ENCODE measurements at regions not wholly inside any gene's neighbourhood (a gene's known extent, or its start where the extent isn't known, plus 50 kb on each side); places are given as distances from the start of the nearest gene placed in this dataset.

- TF ChIP-seq ZSCAN18 (tag by site-specific recombination; IDR thresholded peaks at IDR 0.05): no peak
- no peak for TF ChIP-seq ZNF701 (tag by site-specific recombination; IDR thresholded peaks at IDR 0.05)
- TF ChIP-seq ZNF433 (tag by site-specific recombination; IDR thresholded peaks at IDR 0.05; ENCODE audit: low read depth): no peak
- no peak for TF ChIP-seq ZNF513 (tag by site-specific recombination; IDR thresholded peaks at IDR 0.05)
Observed at GRCh38 chrX:112945826-112946225, 105.2 kb upstream of the AMOT start (continued).

GRCh38 chrX:112941209-112941837 is 100.7 kb upstream of the AMOT start:
- Histone ChIP-seq H3K9me3 (ENCODE audit: control insufficient read depth, insufficient read depth, low read depth, low read length) (no peaks in the 10 kb centered on the region), H3K4me3 (ENCODE audit: low read depth, low read length) (no peak overlapping the region), H3K27ac (ENCODE audit: extremely low read depth, low read depth, low read length) (no peak overlapping the region), H3K36me3 (ENCODE audit: control insufficient read depth in 2 of 2, insufficient read depth in 1 of 2, low read length in 2 of 2) (no peaks in the 10 kb centered on the region), H3K4me1 (ENCODE audit: control insufficient read depth, insufficient read depth, low read length) (no peaks in the 10 kb centered on the region)
- ChIA-PET POLR2A (no interaction called here), CTCF (interaction anchor here (0.6 to 0.7 kb wide), 3 partner anchors 10 to 1118 kb away, joined by 3 read pairs; no protein-coding TSS in a partner anchor)
- TF ChIP-seq ZNF391 (tag by site-specific recombination; IDR thresholded peaks at IDR 0.05; ENCODE audit: borderline replicate concordance, low read depth) (no peak), ZNF280C (tag by site-specific recombination; IDR thresholded peaks at IDR 0.05) (no peak), ZNF449 (tag by site-specific recombination; IDR thresholded peaks at IDR 0.05) (no peak), ZNF426 (tag by site-specific recombination; IDR thresholded peaks at IDR 0.05) (no peak), ZNF544 (tag by site-specific recombination; IDR thresholded peaks at IDR 0.05) (no peak), ZNF639 (tag by site-specific recombination; IDR thresholded peaks at IDR 0.05) (no peak), ZNF785 (tag by site-specific recombination; IDR thresholded peaks at IDR 0.05) (no peak), PRDM1 (tag by site-specific recombination; IDR thresholded peaks at IDR 0.05) (no peak), MZF1 (tag by site-specific recombination; IDR thresholded peaks at IDR 0.05; ENCODE audit: borderline replicate concordance) (no peak), ZNF677 (tag by site-specific recombination; IDR thresholded peaks at IDR 0.05) (no peak), SP7 (tag by site-specific recombination; IDR thresholded peaks at IDR 0.05) (no peak), ZBTB49 (tag by site-specific recombination; IDR thresholded peaks at IDR 0.05; ENCODE audit: low read depth) (no peak), ZNF488 (tag by site-specific recombination; IDR thresholded peaks at IDR 0.05) (no peak), ZSCAN30 (tag by site-specific recombination; IDR thresholded peaks at IDR 0.05) (no peak), ZNF146 (tag by site-specific recombination; IDR thresholded peaks at IDR 0.05) (no peak), ZNF148 (tag by site-specific recombination; IDR thresholded peaks at IDR 0.05; ENCODE audit: borderline replicate concordance) (no peak), ZNF549 (tag by site-specific recombination; IDR thresholded peaks at IDR 0.05) (no peak)

Measured in HEK293 (cell line).